GM19397 (cell line): ENCODE measurements at regions not wholly inside any gene's neighbourhood (a gene's known extent, or its start where the extent isn't known, plus 50 kb on each side); places are given as distances from the start of the nearest gene placed in this dataset.
"Not testable (repeated sequence)": the region's sequence is repeated elsewhere in the genome, so short reads cannot be mapped to it uniquely, and the experiment has no call there.

Experiments
- ATAC-seq: cut with Tn5 transposase; IDR thresholded peaks from one replicate; pipeline ENCODE4 v1.9.1; 2021; ENCODE audit warnings: mild to moderate bottlenecking, moderate library complexity; ENCODE audit not compliant: unreplicated experiment

- no peak for ATAC-seq
These were observed 125.8 kb downstream of the RASSF10 start for GRCh38 chr11:13134886-13135285.

- ATAC-seq, result no peak
These were observed 126.5 kb downstream of the RASSF10 start for GRCh38 chr11:13135385-13136271.

- ATAC-seq, result no peak
These were observed 127.1 kb downstream of the RASSF10 start for GRCh38 chr11:13136272-13136596.

GRCh38 chr11:13137844-13138301 is 128.8 kb downstream of the RASSF10 start:
- no peak for ATAC-seq

- ATAC-seq, result not testable (repeated sequence)
These were observed 130.0 kb downstream of the RASSF10 start for GRCh38 chr11:13139085-13139484.

- ATAC-seq, result peak; percentile 84
These were observed 131.1 kb downstream of the RASSF10 start for GRCh38 chr11:13140028-13140870.

GRCh38 chr11:13140873-13141655 is 131.9 kb downstream of the RASSF10 start:
- ATAC-seq, result no peak

- no peak for ATAC-seq
These were observed 132.9 kb downstream of the RASSF10 start for GRCh38 chr11:13141731-13142709.

- no peak for ATAC-seq
These were observed 133.9 kb upstream of the BMAL1 start for GRCh38 chr11:13143486-13144297.

GRCh38 chr11:13145461-13145860 is 132.1 kb upstream of the BMAL1 start:
- no peak for ATAC-seq

GRCh38 chr11:13149991-13150390 is 127.6 kb upstream of the BMAL1 start:
- ATAC-seq, result no peak

- ATAC-seq, result no peak
These were observed 127.1 kb upstream of the BMAL1 start for GRCh38 chr11:13150487-13150886.

- ATAC-seq, result no peak
These were observed 125.3 kb upstream of the BMAL1 start for GRCh38 chr11:13152264-13152663.

GRCh38 chr11:13152736-13153541 is 124.7 kb upstream of the BMAL1 start:
- ATAC-seq, result no peak

- ATAC-seq, result not testable (repeated sequence)
These were observed 123.2 kb upstream of the BMAL1 start for GRCh38 chr11:13154374-13154773.

GRCh38 chr11:13160346-13160745 is 117.2 kb upstream of the BMAL1 start:
- ATAC-seq, result no peak

GRCh38 chr11:13160806-13161205 is 116.8 kb upstream of the BMAL1 start:
- no peak for ATAC-seq

- no peak for ATAC-seq
These were observed 114.4 kb upstream of the BMAL1 start for GRCh38 chr11:13163158-13163557.
